ENCODE measurements at regions not wholly inside any gene's neighbourhood (a gene's known extent, or its start where the extent isn't known, plus 50 kb on each side); places are given as distances from the start of the nearest gene placed in this dataset.

DNA sequence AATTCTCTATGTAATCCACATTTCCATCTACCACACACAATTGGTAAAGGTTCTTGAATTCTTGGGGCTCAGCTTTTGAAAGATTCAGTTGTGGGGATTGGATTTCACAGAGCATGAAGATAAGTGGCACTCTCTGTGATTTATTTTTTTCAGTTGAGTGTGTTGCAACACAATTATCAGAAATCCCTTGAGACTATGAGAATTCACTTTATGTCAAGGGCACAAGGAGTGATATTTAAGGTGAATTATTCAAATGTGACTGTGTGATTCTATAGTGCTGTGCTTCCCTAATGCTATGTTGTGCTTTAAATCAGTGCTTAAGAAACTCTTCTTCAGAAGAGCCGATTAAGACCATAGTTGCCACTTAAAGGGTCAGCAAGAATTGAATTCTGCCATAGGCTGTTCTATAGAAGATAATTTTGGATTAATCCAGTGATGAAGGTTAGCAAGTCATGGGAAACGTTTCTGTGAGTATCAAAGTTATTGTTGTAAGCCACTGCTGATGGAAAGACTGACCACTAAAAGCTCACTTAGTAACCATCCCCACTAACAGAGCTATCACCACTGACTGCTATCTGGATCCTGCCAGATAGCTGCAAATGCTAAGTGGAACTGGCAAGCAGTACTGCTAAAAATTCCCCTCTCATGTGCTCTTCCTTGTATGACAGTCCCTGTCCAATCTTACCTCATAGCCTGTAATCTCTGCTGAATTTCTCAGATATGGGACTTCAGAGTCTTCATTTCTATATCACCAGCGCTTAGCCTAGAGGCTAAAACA lies 134.0 kb upstream of the SEMA3D start:
- DNase-seq = peak; percentile 65
- no peak overlapping the region for H3K56ac ChIP-seq (ENCODE audit: low read length)
- no peak overlapping the region for H3K4ac ChIP-seq (ENCODE audit: low read depth, low read length)
- H2AK5ac ChIP-seq (ENCODE audit: low read length) = no peak overlapping the region
- no peaks in the 10 kb centered on the region for H3K27me3 ChIP-seq (ENCODE audit: insufficient read depth, low read length, poor library complexity)
- WGBS (ENCODE audit: extremely low coverage, insufficient coverage, low lambda C conversion rate) = no CpG with 5 or more reads among the region's 3 CpGs
- H3K27ac ChIP-seq (ENCODE audit: low read depth, low read length) = no peak overlapping the region
- no peak overlapping the region for H4K5ac ChIP-seq (ENCODE audit: low read length)
- no peaks in the 10 kb centered on the region for H3K36me3 ChIP-seq (ENCODE audit: control insufficient read depth, insufficient read depth, low read length)
- H3K79me2 ChIP-seq (ENCODE audit: control insufficient read depth, insufficient read depth, low read length) = no peaks in the 10 kb centered on the region
- no peak overlapping the region for H2BK120ac ChIP-seq (ENCODE audit: low read depth, low read length)
- H3K18ac ChIP-seq (ENCODE audit: low read length) = no peak overlapping the region
- H3K4me2 ChIP-seq (ENCODE audit: low read length) = no peak overlapping the region
- no peak overlapping the region for H2BK5ac ChIP-seq (ENCODE audit: low read length)
- H3K4me3 ChIP-seq (ENCODE audit: low read length) = no peak overlapping the region
- H3K23ac ChIP-seq (ENCODE audit: low read length) = no peak overlapping the region
- H2BK15ac ChIP-seq (replicated peaks; ENCODE audit: low read depth) = no peak overlapping the region
- no peaks in the 10 kb centered on the region for H3K4me1 ChIP-seq (ENCODE audit: control insufficient read depth, low read depth, low read length)
- no peak overlapping the region for H4K8ac ChIP-seq (ENCODE audit: low read depth, low read length)
- no peak overlapping the region for H3K9ac ChIP-seq (ENCODE audit: low read length)
- no peaks in the 10 kb centered on the region for H3K79me1 ChIP-seq (ENCODE audit: low read length)

- Histone ChIP-seq H3K4me2 (ENCODE audit: low read length) (no peak overlapping the region), H3K36me3 (ENCODE audit: control insufficient read depth, insufficient read depth, low read length) (no peaks in the 10 kb centered on the region), H2BK5ac (ENCODE audit: low read length) (no peak overlapping the region), H3K56ac (ENCODE audit: low read length) (no peak overlapping the region), H3K27ac (ENCODE audit: low read depth, low read length) (no peak overlapping the region), H2BK15ac (replicated peaks; ENCODE audit: low read depth) (no peak overlapping the region), H3K4ac (ENCODE audit: low read depth, low read length) (no peak overlapping the region), H3K23ac (ENCODE audit: low read length) (no peak overlapping the region), H2AK5ac (ENCODE audit: low read length) (no peak overlapping the region), H4K8ac (ENCODE audit: low read depth, low read length) (no peak overlapping the region), H3K4me1 (ENCODE audit: control insufficient read depth, low read depth, low read length) (no peaks in the 10 kb centered on the region), H3K9ac (ENCODE audit: low read length) (no peak overlapping the region), H3K18ac (ENCODE audit: low read length) (no peak overlapping the region), H3K4me3 (ENCODE audit: low read length) (no peak overlapping the region), H4K5ac (ENCODE audit: low read length) (no peak overlapping the region), H3K79me2 (ENCODE audit: control insufficient read depth, insufficient read depth, low read length) (no peaks in the 10 kb centered on the region), H3K79me1 (ENCODE audit: low read length) (no peaks in the 10 kb centered on the region), H2BK120ac (ENCODE audit: low read depth, low read length) (no peak overlapping the region), H3K27me3 (ENCODE audit: insufficient read depth, low read length, poor library complexity) (no peaks in the 10 kb centered on the region)
- WGBS (ENCODE audit: extremely low coverage, insufficient coverage, low lambda C conversion rate) = no CpG with 5 or more reads among the region's 2 CpGs
- no peak for DNase-seq
Observed at GRCh38 chr7:85316489-85316888, 129.6 kb upstream of the SEMA3D start.

- Histone ChIP-seq H3K36me3 (ENCODE audit: control insufficient read depth, insufficient read depth, low read length) (no peaks in the 10 kb centered on the region), H3K4me1 (ENCODE audit: control insufficient read depth, low read depth, low read length) (no peaks in the 10 kb centered on the region), H3K56ac (ENCODE audit: low read length) (no peak overlapping the region), H3K79me2 (ENCODE audit: control insufficient read depth, insufficient read depth, low read length) (no peaks in the 10 kb centered on the region), H3K79me1 (ENCODE audit: low read length) (no peaks in the 10 kb centered on the region), H2BK5ac (ENCODE audit: low read length) (no peak overlapping the region), H4K5ac (ENCODE audit: low read length) (no peak overlapping the region), H2AK5ac (ENCODE audit: low read length) (no peak overlapping the region), H3K23ac (ENCODE audit: low read length) (no peak overlapping the region), H3K27ac (ENCODE audit: low read depth, low read length) (no peak overlapping the region), H3K18ac (ENCODE audit: low read length) (no peak overlapping the region), H2BK15ac (replicated peaks; ENCODE audit: low read depth) (no peak overlapping the region), H3K4me2 (ENCODE audit: low read length) (no peak overlapping the region), H3K4me3 (ENCODE audit: low read length) (no peak overlapping the region), H3K4ac (ENCODE audit: low read depth, low read length) (no peak overlapping the region), H4K8ac (ENCODE audit: low read depth, low read length) (no peak overlapping the region), H2BK120ac (ENCODE audit: low read depth, low read length) (no peak overlapping the region), H3K27me3 (ENCODE audit: insufficient read depth, low read length, poor library complexity) (no peaks in the 10 kb centered on the region), H3K9ac (ENCODE audit: low read length) (no peak overlapping the region)
- WGBS (ENCODE audit: extremely low coverage, insufficient coverage, low lambda C conversion rate) = no CpG with 5 or more reads among the region's 1 CpG
- no peak for DNase-seq
Observed at GRCh38 chr7:85310301-85310700, 123.4 kb upstream of the SEMA3D start.

DNA sequence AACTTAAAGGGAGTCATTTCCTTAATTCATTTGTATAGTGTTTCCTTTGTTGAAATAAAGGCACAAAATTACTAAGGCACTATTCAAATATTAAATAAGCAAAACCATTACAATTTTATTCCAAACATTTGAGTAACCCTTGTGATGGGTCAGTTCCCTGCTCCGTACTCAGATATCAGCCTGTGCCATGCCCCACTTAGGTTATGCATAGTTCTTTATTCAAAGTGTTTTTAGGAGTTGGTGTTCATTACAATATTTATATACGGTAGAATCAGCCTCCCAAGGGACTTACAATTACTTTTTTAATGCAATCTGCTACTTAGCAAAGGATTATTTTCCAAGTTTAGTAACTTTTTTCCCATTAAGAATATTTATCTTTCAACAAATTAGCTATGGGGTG lies 119.3 kb upstream of the SEMA3D start:
- no peak overlapping the region for H3K4ac ChIP-seq (ENCODE audit: low read depth, low read length)
- H3K4me1 ChIP-seq (ENCODE audit: control insufficient read depth, low read depth, low read length) = no peaks in the 10 kb centered on the region
- WGBS (ENCODE audit: extremely low coverage, insufficient coverage, low lambda C conversion rate) = no CpG with 5 or more reads among the region's 2 CpGs
- H3K79me1 ChIP-seq (ENCODE audit: low read length) = no peaks in the 10 kb centered on the region
- H3K36me3 ChIP-seq (ENCODE audit: control insufficient read depth, insufficient read depth, low read length) = no peaks in the 10 kb centered on the region
- H3K9ac ChIP-seq (ENCODE audit: low read length) = no peak overlapping the region
- H2AK5ac ChIP-seq (ENCODE audit: low read length) = no peak overlapping the region
- no peak overlapping the region for H3K56ac ChIP-seq (ENCODE audit: low read length)
- H3K27me3 ChIP-seq (ENCODE audit: insufficient read depth, low read length, poor library complexity) = no peaks in the 10 kb centered on the region
- DNase-seq = no peak
- H3K23ac ChIP-seq (ENCODE audit: low read length) = no peak overlapping the region
- no peak overlapping the region for H2BK120ac ChIP-seq (ENCODE audit: low read depth, low read length)
- no peak overlapping the region for H2BK5ac ChIP-seq (ENCODE audit: low read length)
- H3K4me2 ChIP-seq (ENCODE audit: low read length) = no peak overlapping the region
- H4K8ac ChIP-seq (ENCODE audit: low read depth, low read length) = no peak overlapping the region
- H3K18ac ChIP-seq (ENCODE audit: low read length) = no peak overlapping the region
- no peaks in the 10 kb centered on the region for H3K79me2 ChIP-seq (ENCODE audit: control insufficient read depth, insufficient read depth, low read length)
- no peak overlapping the region for H4K5ac ChIP-seq (ENCODE audit: low read length)
- no peak overlapping the region for H3K4me3 ChIP-seq (ENCODE audit: low read length)
- no peak overlapping the region for H3K27ac ChIP-seq (ENCODE audit: low read depth, low read length)
- no peak overlapping the region for H2BK15ac ChIP-seq (replicated peaks; ENCODE audit: low read depth)

DNA sequence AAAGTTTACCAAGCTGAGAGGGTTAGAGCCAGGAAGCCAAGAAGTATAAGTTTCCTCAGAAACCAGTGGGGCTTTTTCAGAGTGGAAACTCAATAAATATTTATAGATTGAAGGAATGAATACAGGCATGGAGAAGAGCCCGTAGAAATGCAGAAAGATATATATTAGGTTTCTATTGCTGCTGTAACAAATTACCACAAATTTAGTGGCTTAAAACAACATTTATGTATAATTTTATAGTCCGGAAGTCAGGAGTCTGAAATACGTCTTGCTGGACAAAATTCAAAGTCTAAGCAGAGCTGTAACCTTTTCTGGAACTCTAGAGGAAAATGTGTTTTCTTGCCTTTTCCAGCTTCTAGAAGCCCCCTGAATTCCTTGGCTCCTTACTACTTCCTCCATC lies 107.3 kb upstream of the SEMA3D start:
- no peak overlapping the region for H3K18ac ChIP-seq (ENCODE audit: low read length)
- H3K56ac ChIP-seq (ENCODE audit: low read length) = no peak overlapping the region
- WGBS (ENCODE audit: extremely low coverage, insufficient coverage, low lambda C conversion rate) = no CpG with 5 or more reads among the region's 3 CpGs
- H2AK5ac ChIP-seq (ENCODE audit: low read length) = no peak overlapping the region
- H3K4me1 ChIP-seq (ENCODE audit: control insufficient read depth, low read depth, low read length) = no peaks in the 10 kb centered on the region
- DNase-seq = no peak
- no peak overlapping the region for H3K9ac ChIP-seq (ENCODE audit: low read length)
- H2BK15ac ChIP-seq (replicated peaks; ENCODE audit: low read depth) = no peak overlapping the region
- H2BK5ac ChIP-seq (ENCODE audit: low read length) = no peak overlapping the region
- H3K79me2 ChIP-seq (ENCODE audit: control insufficient read depth, insufficient read depth, low read length) = no peaks in the 10 kb centered on the region
- no peak overlapping the region for H3K4me3 ChIP-seq (ENCODE audit: low read length)
- no peak overlapping the region for H3K4me2 ChIP-seq (ENCODE audit: low read length)
- no peaks in the 10 kb centered on the region for H3K27me3 ChIP-seq (ENCODE audit: insufficient read depth, low read length, poor library complexity)
- H4K8ac ChIP-seq (ENCODE audit: low read depth, low read length) = no peak overlapping the region
- no peaks in the 10 kb centered on the region for H3K36me3 ChIP-seq (ENCODE audit: control insufficient read depth, insufficient read depth, low read length)
- H3K23ac ChIP-seq (ENCODE audit: low read length) = no peak overlapping the region
- H3K79me1 ChIP-seq (ENCODE audit: low read length) = no peaks in the 10 kb centered on the region
- H2BK120ac ChIP-seq (ENCODE audit: low read depth, low read length) = no peak overlapping the region
- H3K4ac ChIP-seq (ENCODE audit: low read depth, low read length) = no peak overlapping the region
- H3K27ac ChIP-seq (ENCODE audit: low read depth, low read length) = no peak overlapping the region
- H4K5ac ChIP-seq (ENCODE audit: low read length) = no peak overlapping the region

DNA sequence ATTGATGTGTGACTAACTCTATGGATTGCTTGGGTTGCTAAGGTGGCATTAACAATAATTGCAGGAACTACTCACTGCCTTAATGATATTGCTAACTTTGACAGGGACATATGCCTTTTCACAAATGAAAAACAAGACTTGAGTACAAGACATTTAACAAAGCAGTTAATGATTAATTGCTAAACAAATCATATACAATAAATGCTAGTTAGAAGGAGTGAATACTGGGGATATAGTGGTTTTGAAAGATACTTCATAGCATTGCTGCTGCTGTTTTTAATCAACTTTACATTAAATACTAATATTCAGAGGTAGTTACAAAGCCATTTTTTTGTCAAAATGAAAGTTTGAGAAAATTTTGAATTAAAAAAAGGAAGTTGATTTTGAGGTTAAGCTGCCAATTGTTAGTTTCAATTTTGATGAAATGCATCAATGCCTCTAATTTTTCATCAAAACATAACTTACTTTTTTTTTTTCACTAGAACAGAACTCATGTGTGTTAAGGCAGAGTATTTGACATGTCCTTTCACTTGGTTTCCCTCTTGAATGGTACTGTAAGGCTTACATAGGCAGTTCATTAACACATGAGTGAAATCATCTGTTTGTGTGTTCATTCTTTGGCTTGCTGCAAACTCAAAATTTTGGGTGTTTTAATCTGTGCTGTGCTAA lies 106.2 kb upstream of the SEMA3D start:
- no peak overlapping the region for H3K18ac ChIP-seq (ENCODE audit: low read length)
- no peak overlapping the region for H2AK5ac ChIP-seq (ENCODE audit: low read length)
- no peaks in the 10 kb centered on the region for H3K79me1 ChIP-seq (ENCODE audit: low read length)
- no peak overlapping the region for H3K56ac ChIP-seq (ENCODE audit: low read length)
- no peak overlapping the region for H3K9ac ChIP-seq (ENCODE audit: low read length)
- no peak overlapping the region for H2BK15ac ChIP-seq (replicated peaks; ENCODE audit: low read depth)
- H3K27me3 ChIP-seq (ENCODE audit: insufficient read depth, low read length, poor library complexity) = no peaks in the 10 kb centered on the region
- no peak overlapping the region for H3K27ac ChIP-seq (ENCODE audit: low read depth, low read length)
- no peak overlapping the region for H2BK120ac ChIP-seq (ENCODE audit: low read depth, low read length)
- H3K36me3 ChIP-seq (ENCODE audit: control insufficient read depth, insufficient read depth, low read length) = no peaks in the 10 kb centered on the region
- H3K23ac ChIP-seq (ENCODE audit: low read length) = no peak overlapping the region
- no peak overlapping the region for H2BK5ac ChIP-seq (ENCODE audit: low read length)
- H3K4me2 ChIP-seq (ENCODE audit: low read length) = no peak overlapping the region
- H3K4ac ChIP-seq (ENCODE audit: low read depth, low read length) = no peak overlapping the region
- H3K4me1 ChIP-seq (ENCODE audit: control insufficient read depth, low read depth, low read length) = no peaks in the 10 kb centered on the region
- no peak overlapping the region for H3K4me3 ChIP-seq (ENCODE audit: low read length)
- DNase-seq = no peak
- H3K79me2 ChIP-seq (ENCODE audit: control insufficient read depth, insufficient read depth, low read length) = no peaks in the 10 kb centered on the region
- no peak overlapping the region for H4K8ac ChIP-seq (ENCODE audit: low read depth, low read length)
- no peak overlapping the region for H4K5ac ChIP-seq (ENCODE audit: low read length)
